ENCODE measurements at regions not wholly inside any gene's neighbourhood (a gene's known extent, or its start where the extent isn't known, plus 50 kb on each side); places are given as distances from the start of the nearest gene placed in this dataset.

DNA sequence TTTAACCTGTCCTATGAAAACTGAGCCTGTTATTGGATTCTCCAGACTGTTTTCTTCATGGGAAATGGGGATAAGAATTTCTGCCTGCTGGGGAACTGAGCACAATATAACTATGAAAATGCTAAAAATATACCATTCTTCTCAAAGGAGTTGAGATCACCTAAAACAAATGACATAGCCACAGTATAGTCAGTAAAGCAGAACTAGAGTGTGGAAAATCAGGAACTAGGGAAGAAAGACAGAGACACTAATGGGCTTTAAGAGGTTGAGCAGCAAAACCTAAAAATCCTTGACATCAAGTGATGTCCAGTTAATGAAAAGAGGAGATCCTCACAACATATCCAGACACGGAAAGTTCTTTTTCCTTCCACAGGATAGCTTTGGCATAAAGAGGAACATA is 215.7 kb upstream of the CST7 start:
- Histone ChIP-seq H3K9me3 (no peaks in the 10 kb centered on the region), H3K36me3 (ENCODE audit: insufficient read depth in 1 of 2, low read depth in 1 of 2) (no peaks in the 10 kb centered on the region), H3K4me3 (no peak overlapping the region), H3K4me1 (no peaks in the 10 kb centered on the region), H3K27me3 (ENCODE audit: insufficient read depth in 3 of 3, low read length in 2 of 3) (peaks cover 0 to 1% (median 0%) of the 10 kb centered on the region in 3 donors), H3K27ac (no peak overlapping the region)
- TF ChIP-seq, protein P1, sequence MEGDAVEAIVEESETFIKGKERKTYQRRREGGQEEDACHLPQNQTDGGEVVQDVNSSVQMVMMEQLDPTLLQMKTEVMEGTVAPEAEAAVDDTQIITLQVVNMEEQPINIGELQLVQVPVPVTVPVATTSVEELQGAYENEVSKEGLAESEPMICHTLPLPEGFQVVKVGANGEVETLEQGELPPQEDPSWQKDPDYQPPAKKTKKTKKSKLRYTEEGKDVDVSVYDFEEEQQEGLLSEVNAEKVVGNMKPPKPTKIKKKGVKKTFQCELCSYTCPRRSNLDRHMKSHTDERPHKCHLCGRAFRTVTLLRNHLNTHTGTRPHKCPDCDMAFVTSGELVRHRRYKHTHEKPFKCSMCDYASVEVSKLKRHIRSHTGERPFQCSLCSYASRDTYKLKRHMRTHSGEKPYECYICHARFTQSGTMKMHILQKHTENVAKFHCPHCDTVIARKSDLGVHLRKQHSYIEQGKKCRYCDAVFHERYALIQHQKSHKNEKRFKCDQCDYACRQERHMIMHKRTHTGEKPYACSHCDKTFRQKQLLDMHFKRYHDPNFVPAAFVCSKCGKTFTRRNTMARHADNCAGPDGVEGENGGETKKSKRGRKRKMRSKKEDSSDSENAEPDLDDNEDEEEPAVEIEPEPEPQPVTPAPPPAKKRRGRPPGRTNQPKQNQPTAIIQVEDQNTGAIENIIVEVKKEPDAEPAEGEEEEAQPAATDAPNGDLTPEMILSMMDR (IDR thresholded peaks at IDR 0.05) = no peak
- intact Hi-C loops (cut with DNase I) = no loop called here
- WGBS, 3 donors = 81 to 97% (median 82%) methylated on average over 1 of the region's 1 CpG
- DNase-seq = no peak
- no peak for ATAC-seq

DNA sequence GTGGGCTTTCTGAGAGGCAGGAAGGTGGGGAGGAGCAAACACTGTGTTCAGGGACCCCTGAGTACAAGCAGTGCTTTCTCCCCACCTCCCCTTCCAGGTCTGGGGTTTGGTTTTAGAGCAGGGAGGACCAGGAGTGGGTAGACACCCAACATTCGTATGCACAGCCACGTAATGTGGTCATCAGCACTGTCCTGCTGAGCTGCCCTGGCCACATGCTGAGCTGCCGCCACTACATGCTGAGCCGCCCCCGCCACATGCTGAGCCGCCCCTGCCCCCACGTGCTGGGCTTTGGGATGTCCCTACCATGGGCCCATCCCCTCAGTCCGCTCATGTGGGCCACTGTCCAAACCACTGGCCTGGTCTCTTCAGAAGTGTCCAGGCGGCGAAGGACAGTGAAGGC is 214.9 kb upstream of the CST7 start:
- Histone ChIP-seq H3K4me1 (no peaks in the 10 kb centered on the region), H3K36me3 (ENCODE audit: insufficient read depth in 1 of 2, low read depth in 1 of 2) (no peaks in the 10 kb centered on the region), H3K4me3 (no peak overlapping the region), H3K27ac (no peak overlapping the region), H3K27me3 (ENCODE audit: insufficient read depth in 3 of 3, low read length in 2 of 3) (peaks cover 0 to 1% (median 0%) of the 10 kb centered on the region in 3 donors), H3K9me3 (no peaks in the 10 kb centered on the region)
- WGBS, 3 donors = 89 to 92% (median 91%) methylated on average over 7 to 10 of the region's 10 CpGs
- ATAC-seq (no peak), DNase-seq (no peak)
- intact Hi-C loops (cut with DNase I) = no loop called here
- TF ChIP-seq, protein P1 (IDR thresholded peaks at IDR 0.05) = no peak

DNA sequence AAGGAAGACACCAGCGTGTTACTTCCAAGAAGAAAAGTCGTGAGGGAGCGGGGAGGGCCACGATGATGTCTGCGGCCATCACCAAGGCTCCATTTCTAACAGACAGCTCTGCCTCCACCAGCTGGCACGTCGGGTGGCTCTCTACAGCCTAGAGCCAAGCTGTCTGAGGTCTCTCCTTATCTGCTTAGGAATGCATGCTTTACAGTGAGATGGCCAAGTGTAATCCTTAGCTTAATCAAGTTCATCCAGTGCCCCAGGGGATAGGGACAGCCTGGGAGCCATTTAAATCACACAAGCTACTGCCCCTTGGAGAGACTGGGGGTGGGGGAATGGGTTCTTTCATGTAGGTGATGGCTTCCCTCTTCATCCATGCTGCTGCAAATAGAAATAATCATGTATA is 213.8 kb upstream of the CST7 start:
- DNase-seq (no peak), ATAC-seq (no peak)
- Histone ChIP-seq H3K36me3 (ENCODE audit: insufficient read depth in 1 of 2, low read depth in 1 of 2) (no peaks in the 10 kb centered on the region), H3K27me3 (ENCODE audit: insufficient read depth in 3 of 3, low read length in 2 of 3) (peaks cover 0 to 1% (median 0%) of the 10 kb centered on the region in 3 donors), H3K4me1 (no peaks in the 10 kb centered on the region), H3K27ac (no peak overlapping the region), H3K9me3 (no peaks in the 10 kb centered on the region), H3K4me3 (no peak overlapping the region)
- 49 to 63% (median 58%) methylated on average over 7 of the region's 7 CpGs for WGBS, 3 donors
- TF ChIP-seq, protein P1 (IDR thresholded peaks at IDR 0.05) = no peak
- intact Hi-C loops (cut with DNase I) = no loop called here

DNA sequence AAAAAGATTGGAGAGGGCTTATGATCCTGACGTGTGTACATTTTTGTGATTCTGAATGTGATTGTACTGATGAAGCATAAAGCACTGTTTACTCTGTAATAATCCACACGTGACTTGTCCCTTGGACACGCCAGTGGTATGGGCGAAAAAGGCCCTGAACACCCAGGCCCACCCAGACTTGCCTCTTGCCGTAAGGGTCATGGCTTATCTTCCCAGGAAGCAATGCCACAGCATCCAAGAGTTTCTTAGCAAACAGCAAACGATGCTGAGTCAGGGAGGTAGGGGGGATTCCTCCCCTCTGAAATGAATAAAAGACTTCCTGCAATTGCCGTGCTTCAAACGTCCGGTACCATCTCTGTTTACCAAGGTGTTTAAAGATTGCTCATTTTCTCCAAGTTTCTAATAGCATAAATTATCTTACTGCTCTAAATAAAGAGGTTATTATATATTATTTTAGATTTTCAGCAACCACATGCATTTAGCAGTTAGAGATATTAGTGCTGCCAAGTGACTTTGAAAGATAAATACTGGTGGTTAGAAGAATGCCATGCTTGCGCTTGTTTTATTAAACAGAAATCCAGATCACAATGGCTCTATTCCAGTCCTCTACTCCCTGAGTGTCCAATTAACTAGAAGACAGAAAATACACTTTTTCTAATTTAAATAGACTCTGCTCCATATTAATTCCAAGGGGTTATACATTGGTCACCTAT is 212.8 kb upstream of the CST7 start:
- intact Hi-C loops (cut with DNase I) = no loop called here

More for the DNA sequence above, 212.8 kb upstream of the CST7 start:
- Histone ChIP-seq H3K27ac (no peak overlapping the region), H3K27me3 (ENCODE audit: insufficient read depth in 3 of 3, low read length in 2 of 3) (peaks cover 0 to 1% (median 0%) of the 10 kb centered on the region in 3 donors), H3K36me3 (ENCODE audit: insufficient read depth in 1 of 2, low read depth in 1 of 2) (no peaks in the 10 kb centered on the region), H3K9me3 (no peaks in the 10 kb centered on the region), H3K4me1 (no peaks in the 10 kb centered on the region), H3K4me3 (no peak overlapping the region)
- 60 to 65% (median 61%) methylated on average over 10 of the region's 10 CpGs for WGBS, 3 donors
- DNase-seq = no peak
- ATAC-seq = no peak
- TF ChIP-seq, protein P1 (IDR thresholded peaks at IDR 0.05) = no peak
